Fibroblast of the aortic adventitia (primary cell): ENCODE measurements at regions not wholly inside any gene's neighbourhood (a gene's known extent, or its start where the extent isn't known, plus 50 kb on each side); places are given as distances from the start of the nearest gene placed in this dataset.

Experiments
- DNase-seq: peaks from one replicate; pipeline ENCODE4 v3.0.0-alpha.2; 2010; ENCODE audit warnings: low read depth
- H3K4me3 ChIP-seq: 2 replicates; pipeline ENCODE4 v1.5.1; 2011; ENCODE audit warnings: low read depth, mild to moderate bottlenecking, control low read depth, low read length, moderate library complexity
- TF ChIP-seq, protein P1 (sequence below): IDR thresholded peaks from 2 replicates; pipeline ENCODE4 v1.5.1; 2011; ENCODE audit warnings: mild to moderate bottlenecking, low read length, control low read depth, inconsistent platforms; ENCODE audit not compliant: insufficient read depth

DNA sequence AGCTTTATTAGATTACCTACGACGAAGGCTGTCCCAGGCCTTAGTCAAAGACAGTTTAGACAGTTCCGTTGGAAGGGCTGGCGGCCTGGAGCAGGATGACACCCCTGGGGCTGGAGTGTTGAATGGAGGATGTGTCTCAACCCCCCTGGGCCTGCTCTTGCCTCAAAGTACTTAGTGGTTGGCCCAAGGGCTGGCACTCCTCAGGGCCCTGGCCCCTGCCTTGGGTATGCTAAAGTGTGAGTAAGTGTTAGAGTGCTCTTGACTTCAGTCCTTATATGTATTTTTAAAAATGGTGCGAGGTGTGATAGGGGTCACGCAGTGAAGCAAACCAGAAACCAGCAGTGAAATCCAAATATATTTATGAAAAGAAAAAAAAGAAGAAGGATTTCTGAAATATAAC lies 261.6 kb downstream of the KTN1 start:
- TF ChIP-seq, protein P1, sequence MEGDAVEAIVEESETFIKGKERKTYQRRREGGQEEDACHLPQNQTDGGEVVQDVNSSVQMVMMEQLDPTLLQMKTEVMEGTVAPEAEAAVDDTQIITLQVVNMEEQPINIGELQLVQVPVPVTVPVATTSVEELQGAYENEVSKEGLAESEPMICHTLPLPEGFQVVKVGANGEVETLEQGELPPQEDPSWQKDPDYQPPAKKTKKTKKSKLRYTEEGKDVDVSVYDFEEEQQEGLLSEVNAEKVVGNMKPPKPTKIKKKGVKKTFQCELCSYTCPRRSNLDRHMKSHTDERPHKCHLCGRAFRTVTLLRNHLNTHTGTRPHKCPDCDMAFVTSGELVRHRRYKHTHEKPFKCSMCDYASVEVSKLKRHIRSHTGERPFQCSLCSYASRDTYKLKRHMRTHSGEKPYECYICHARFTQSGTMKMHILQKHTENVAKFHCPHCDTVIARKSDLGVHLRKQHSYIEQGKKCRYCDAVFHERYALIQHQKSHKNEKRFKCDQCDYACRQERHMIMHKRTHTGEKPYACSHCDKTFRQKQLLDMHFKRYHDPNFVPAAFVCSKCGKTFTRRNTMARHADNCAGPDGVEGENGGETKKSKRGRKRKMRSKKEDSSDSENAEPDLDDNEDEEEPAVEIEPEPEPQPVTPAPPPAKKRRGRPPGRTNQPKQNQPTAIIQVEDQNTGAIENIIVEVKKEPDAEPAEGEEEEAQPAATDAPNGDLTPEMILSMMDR, result no peak
- no peak overlapping the region for H3K4me3 ChIP-seq
- DNase-seq, result no peak

- TF ChIP-seq, protein P1, result peak; percentile 8
- peak; percentile 24 for DNase-seq
- H3K4me3 ChIP-seq, result no peak overlapping the region
Observed at GRCh38 chr14:55843718-55844403, 263.9 kb downstream of the KTN1 start.

DNA sequence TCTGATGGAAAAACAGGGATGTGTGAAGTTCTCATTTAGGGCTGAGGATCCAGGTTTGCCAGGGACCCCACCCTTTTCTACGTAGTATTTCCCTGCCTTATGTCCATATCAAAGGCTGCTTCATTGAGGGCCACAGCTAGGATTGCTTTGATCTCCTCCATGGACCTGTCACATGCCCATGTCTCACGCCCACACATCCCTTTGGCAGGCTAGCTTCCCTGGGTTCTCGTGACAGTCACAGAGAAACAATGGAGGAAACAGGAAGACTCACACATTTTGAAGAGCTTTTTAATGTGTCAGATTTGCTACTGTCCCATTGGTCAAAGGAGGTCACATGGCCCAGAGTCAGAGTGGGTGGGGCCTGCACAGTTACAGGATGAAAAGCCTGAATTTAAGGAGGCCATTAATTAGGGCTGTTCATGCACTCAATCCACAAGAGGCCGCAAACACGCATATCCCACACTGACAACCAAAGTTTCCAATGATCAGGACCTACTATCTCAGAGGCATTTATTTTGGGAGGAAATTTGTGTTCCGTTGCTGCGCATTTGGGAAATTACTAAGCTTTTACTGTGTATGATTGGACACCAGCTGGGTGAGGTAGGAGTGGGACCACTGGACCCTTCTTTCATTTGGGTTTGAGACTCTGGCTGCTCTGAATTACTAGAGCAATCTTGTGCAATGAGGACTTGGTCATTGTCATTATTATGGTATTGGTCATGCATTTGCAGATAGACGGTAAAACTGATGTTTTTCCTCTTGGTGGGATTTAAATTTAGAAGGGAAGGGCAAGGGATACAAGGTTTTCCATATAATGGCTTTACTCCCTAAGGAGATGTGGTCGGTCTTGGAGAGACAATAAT lies 266.2 kb downstream of the KTN1 start:
- TF ChIP-seq, protein P1, result no peak
- peak; percentile 16 for DNase-seq
- no peak overlapping the region for H3K4me3 ChIP-seq

DNA sequence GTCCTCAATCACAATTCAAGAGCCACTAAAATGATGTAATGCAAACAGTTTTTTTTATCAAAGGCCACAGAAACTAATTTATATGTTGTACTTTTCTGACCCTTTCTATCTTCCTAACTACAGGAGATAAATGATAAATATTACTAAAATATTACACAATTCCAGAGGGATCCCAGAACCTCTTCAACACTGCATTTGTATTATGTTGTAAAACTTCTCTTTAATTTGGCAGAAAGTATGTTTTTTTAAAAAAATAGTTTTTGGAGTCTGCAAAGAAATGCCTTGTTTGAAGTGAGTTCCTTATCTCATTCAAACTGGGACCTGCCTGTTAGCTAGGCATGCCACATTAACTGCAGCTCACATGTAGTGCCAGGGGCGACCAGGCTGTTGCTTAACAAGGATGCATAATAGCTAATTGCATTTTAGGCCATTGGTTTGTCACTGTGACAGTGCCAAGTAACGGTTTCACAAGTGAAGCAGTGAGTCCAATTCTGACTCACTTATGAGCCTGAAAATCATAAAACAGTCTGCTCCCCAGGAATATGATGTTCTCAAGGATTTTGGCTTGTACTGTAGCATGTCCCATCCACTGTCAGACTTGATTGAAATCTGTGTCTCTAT lies 266.9 kb downstream of the KTN1 start:
- TF ChIP-seq, protein P1, result no peak
- H3K4me3 ChIP-seq, result no peak overlapping the region
- peak; percentile 73 for DNase-seq

- TF ChIP-seq, protein P1, result no peak
- peak; percentile 39 for DNase-seq
- H3K4me3 ChIP-seq, result no peak overlapping the region
Observed at GRCh38 chr14:55847766-55848165, 267.8 kb downstream of the KTN1 start.

GRCh38 chr14:55848964-55849363 lies 269.0 kb downstream of the KTN1 start:
- DNase-seq, result no peak
- H3K4me3 ChIP-seq, result no peak overlapping the region
- TF ChIP-seq, protein P1, result no peak
